ENCODE measurements at regions not wholly inside any gene's neighbourhood (a gene's known extent, or its start where the extent isn't known, plus 50 kb on each side); places are given as distances from the start of the nearest gene placed in this dataset.

DNA sequence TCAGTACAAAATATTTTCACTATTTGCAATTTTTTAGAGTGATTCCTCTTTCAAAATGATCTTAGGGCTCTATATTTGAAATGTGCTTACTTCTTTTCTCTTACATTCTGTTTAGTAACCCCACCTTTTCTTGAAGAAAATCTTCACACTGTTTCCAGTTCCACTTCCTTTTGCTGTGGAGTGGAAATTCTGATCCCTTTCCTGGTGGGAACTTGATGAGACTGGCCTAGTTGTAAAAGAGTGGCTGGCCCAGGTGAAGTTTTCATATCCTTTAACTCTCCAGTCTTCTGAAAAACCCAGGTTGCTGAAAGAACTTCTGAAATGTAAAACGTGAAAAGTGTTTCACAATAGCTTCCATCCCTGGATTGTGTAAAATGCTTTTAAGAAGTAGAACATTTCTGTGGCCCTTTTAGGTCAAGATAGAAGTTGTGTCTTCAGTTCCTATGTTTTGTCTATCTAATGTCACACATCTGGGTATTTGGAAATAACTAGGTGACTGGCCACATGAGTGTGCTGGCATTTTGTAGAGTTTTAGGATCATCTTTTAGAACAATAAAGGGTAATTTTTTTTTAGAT lies 84.8 kb upstream of the LRIG1 start:
- Histone ChIP-seq H3K9me3 (no peaks in the 10 kb centered on the region), H3K4me3 (no peak overlapping the region), H3K27me3 (no peaks in the 10 kb centered on the region), H3K9ac (ENCODE audit: low read depth in 2 of 2, low read length in 2 of 2) (no peak overlapping the region), H3K27ac (no peak overlapping the region), H3K4me1 (no peaks in the 10 kb centered on the region), H3K36me3 (no peaks in the 10 kb centered on the region)
- no peak for DNase-seq
- TF ChIP-seq, protein P1, sequence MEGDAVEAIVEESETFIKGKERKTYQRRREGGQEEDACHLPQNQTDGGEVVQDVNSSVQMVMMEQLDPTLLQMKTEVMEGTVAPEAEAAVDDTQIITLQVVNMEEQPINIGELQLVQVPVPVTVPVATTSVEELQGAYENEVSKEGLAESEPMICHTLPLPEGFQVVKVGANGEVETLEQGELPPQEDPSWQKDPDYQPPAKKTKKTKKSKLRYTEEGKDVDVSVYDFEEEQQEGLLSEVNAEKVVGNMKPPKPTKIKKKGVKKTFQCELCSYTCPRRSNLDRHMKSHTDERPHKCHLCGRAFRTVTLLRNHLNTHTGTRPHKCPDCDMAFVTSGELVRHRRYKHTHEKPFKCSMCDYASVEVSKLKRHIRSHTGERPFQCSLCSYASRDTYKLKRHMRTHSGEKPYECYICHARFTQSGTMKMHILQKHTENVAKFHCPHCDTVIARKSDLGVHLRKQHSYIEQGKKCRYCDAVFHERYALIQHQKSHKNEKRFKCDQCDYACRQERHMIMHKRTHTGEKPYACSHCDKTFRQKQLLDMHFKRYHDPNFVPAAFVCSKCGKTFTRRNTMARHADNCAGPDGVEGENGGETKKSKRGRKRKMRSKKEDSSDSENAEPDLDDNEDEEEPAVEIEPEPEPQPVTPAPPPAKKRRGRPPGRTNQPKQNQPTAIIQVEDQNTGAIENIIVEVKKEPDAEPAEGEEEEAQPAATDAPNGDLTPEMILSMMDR (IDR thresholded peaks at IDR 0.05), result no peak
- intact Hi-C loops (cut with DNase I), result no loop called here

DNA sequence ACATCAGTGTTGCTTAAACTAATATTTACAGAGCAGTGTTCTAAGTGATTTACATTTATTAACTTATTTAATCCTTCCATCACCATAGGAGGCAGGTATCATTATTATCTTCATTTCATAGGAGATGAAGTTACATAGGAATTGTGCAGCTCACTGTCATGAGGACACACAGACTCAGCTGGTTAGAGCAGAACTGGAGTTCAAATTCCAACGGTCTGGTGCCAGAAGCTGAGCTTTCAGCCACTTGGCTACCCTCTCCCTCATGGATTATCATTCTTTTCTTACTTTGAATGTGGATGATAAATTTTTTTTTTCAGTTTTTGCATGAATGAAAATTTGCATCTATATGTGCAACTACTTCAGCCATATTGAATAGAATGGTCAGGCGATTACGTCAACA lies 86.0 kb upstream of the LRIG1 start:
- TF ChIP-seq, protein P1 (IDR thresholded peaks at IDR 0.05), result no peak
- DNase-seq, result no peak
- Histone ChIP-seq H3K36me3 (no peaks in the 10 kb centered on the region), H3K9me3 (no peaks in the 10 kb centered on the region), H3K27me3 (no peaks in the 10 kb centered on the region), H3K4me3 (no peak overlapping the region), H3K9ac (ENCODE audit: low read depth in 2 of 2, low read length in 2 of 2) (no peak overlapping the region), H3K4me1 (no peaks in the 10 kb centered on the region), H3K27ac (no peak overlapping the region)
- intact Hi-C loops (cut with DNase I), result no loop called here

DNA sequence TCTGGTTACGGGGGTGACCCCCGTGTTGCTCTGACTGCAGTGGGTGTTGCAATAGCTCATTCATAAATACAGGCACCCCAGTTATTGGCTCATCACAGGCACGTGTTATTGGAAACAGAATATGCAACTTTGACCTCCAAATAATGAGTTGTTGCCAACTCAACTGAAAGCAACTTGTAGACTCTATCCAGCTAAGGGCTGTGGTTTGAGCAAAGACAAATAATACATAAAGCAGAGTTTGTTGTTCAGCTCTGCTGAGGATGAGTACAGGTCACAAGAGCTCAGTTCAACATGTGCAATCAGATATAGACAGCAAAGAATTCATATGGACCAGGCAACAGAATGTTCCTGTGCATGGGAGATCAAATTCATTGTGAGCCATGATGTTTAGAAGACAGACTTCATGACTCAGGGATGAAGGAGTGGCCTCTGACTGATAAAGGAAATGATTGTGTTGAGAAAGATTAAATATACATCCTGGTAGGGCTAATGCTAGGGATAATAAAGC lies 87.6 kb upstream of the LRIG1 start:
- Histone ChIP-seq H3K27ac (no peak overlapping the region), H3K27me3 (no peaks in the 10 kb centered on the region), H3K4me3 (no peak overlapping the region), H3K36me3 (no peaks in the 10 kb centered on the region), H3K4me1 (no peaks in the 10 kb centered on the region), H3K9me3 (no peaks in the 10 kb centered on the region), H3K9ac (ENCODE audit: low read depth in 2 of 2, low read length in 2 of 2) (no peak overlapping the region)
- TF ChIP-seq, protein P1 (IDR thresholded peaks at IDR 0.05), result no peak
- intact Hi-C loops (cut with DNase I), result no loop called here
- no peak for DNase-seq

DNA sequence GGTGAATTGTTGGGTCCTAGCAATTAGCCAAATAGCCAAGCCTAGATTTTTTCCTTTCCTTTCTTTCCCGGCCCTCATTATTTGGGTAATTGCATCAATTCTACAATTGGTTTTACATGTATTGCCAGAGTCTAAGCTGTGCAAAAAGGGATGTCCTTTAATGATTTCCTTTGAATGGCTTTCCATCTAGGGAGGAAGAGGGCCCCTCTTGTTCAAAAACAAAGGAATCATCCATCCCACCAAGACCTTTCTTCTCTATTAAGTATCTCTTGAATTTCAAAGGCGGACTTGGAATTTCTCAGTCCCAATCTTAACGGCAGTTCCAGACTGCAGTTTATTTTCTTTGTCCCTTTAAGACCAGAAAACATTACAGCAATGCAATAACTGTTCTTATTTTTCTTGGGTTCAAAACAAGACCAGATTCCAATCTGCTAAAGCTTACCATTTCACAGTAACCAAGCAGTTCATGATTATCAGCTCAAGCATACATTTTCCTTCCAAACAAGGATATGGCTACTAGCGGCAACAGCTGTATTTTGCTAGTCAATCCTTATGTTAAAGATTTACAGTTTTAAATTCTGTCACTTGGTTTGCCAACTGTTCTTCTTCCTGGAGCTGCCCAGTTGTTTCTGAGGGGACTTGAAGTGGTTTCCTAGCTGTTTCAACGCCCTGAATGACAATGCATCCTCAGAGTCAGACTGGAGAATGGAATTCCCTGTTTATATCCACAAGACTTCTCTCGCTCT lies 91.4 kb upstream of the LRIG1 start:
- Histone ChIP-seq H3K4me3 (no peak overlapping the region), H3K9ac (ENCODE audit: low read depth in 2 of 2, low read length in 2 of 2) (no peak overlapping the region), H3K4me1 (no peaks in the 10 kb centered on the region), H3K36me3 (no peaks in the 10 kb centered on the region), H3K9me3 (no peaks in the 10 kb centered on the region), H3K27me3 (no peaks in the 10 kb centered on the region), H3K27ac (no peak overlapping the region)
- TF ChIP-seq, protein P1 (IDR thresholded peaks at IDR 0.05), result no peak
- intact Hi-C loops (cut with DNase I), result no loop called here
- no peak for DNase-seq

DNA sequence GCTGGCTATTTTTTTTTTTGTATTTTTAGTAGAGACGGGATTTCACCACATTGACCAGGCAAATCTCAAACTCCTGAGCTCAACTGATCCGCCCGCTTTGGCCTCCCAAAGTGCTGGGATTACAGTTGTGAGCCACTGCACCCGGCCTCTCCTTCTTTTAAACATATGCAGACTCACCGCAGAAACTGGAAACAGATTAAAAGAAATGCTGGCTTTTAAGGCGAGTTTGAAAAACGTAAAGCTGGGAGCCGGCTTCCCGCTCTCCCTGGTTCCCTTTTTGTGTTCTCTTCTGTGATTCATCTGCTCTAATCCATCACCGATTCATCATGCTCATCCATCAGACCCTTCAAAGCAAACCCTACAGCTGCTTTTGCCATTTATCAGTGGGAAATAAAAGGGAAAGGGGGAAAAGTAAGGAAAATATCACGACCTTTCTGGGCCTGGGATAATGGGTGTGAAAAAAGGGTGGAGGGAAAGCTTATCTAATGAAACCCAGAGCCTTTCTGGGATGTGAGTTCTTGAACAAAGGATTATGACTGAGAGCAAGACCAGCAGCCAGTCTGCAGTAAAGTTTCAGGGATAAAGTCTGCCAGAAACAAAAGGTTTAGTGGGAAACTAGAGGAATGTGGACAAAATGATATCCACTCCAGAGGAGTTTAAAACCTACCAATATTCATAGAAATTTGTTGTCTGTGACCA lies 92.3 kb upstream of the LRIG1 start:
- Histone ChIP-seq H3K27me3 (no peaks in the 10 kb centered on the region), H3K4me3 (no peak overlapping the region), H3K36me3 (no peaks in the 10 kb centered on the region), H3K9me3 (no peaks in the 10 kb centered on the region), H3K27ac (no peak overlapping the region), H3K4me1 (no peaks in the 10 kb centered on the region), H3K9ac (ENCODE audit: low read depth in 2 of 2, low read length in 2 of 2) (no peak overlapping the region)
- no peak for DNase-seq
- TF ChIP-seq, protein P1 (IDR thresholded peaks at IDR 0.05), result no peak
- intact Hi-C loops (cut with DNase I), result no loop called here
